ENCODE measurements at regions not wholly inside any gene's neighbourhood (a gene's known extent, or its start where the extent isn't known, plus 50 kb on each side); places are given as distances from the start of the nearest gene placed in this dataset.

- no peak for DNase-seq (ENCODE audit: low read depth, low spot score)
- no peak for TF ChIP-seq CTCF (IDR thresholded peaks at IDR 0.05; ENCODE audit: insufficient read depth, low read length, missing control alignments)
- no peak overlapping the region for H3K4me3 ChIP-seq (ENCODE audit: low read depth, low read length)
- ChIA-PET CTCF (no interaction called here), POLR2A (no interaction called here)
These were observed 121.6 kb upstream of the SGCG start for GRCh38 chr13:23059173-23059572.

GRCh38 chr13:23060959-23061358 lies 119.8 kb upstream of the SGCG start:
- POLR2A ChIA-PET, result no interaction called here
- CTCF ChIA-PET, result no interaction called here
- no peak overlapping the region for H3K4me3 ChIP-seq (ENCODE audit: low read depth, low read length)
- no peak for TF ChIP-seq CTCF (IDR thresholded peaks at IDR 0.05; ENCODE audit: insufficient read depth, low read length, missing control alignments)
- no peak for DNase-seq (ENCODE audit: low read depth, low spot score)

- H3K4me3 ChIP-seq (ENCODE audit: low read depth, low read length), result no peak overlapping the region
- DNase-seq (ENCODE audit: low read depth, low spot score), result no peak
- ChIA-PET POLR2A (no interaction called here), CTCF (no interaction called here)
- no peak for TF ChIP-seq CTCF (IDR thresholded peaks at IDR 0.05; ENCODE audit: insufficient read depth, low read length, missing control alignments)
These were observed 113.7 kb upstream of the SGCG start for GRCh38 chr13:23067129-23067528.

GRCh38 chr13:23069566-23069965 lies 111.2 kb upstream of the SGCG start:
- DNase-seq (ENCODE audit: low read depth, low spot score), result peak; percentile 36
- POLR2A ChIA-PET, result no interaction called here
- H3K4me3 ChIP-seq (ENCODE audit: low read depth, low read length), result no peak overlapping the region
- no peak for TF ChIP-seq CTCF (IDR thresholded peaks at IDR 0.05; ENCODE audit: insufficient read depth, low read length, missing control alignments)
- CTCF ChIA-PET, result no interaction called here

- H3K4me3 ChIP-seq (ENCODE audit: low read depth, low read length), result no peak overlapping the region
- DNase-seq (ENCODE audit: low read depth, low spot score), result no peak
- no peak for TF ChIP-seq CTCF (IDR thresholded peaks at IDR 0.05; ENCODE audit: insufficient read depth, low read length, missing control alignments)
- ChIA-PET POLR2A (no interaction called here), CTCF (interaction anchor here (1.0 to 1.7 kb wide), 3 partner anchors 11 to 13 kb away, joined by 3 to 4 read pairs (median 3); no protein-coding TSS in a partner anchor)
These were observed 106.5 kb upstream of the SGCG start for GRCh38 chr13:23074075-23074828.

- peak; percentile 4 for DNase-seq (ENCODE audit: low read depth, low spot score)
These were observed 99.6 kb upstream of the SGCG start for GRCh38 chr13:23081220-23081619.

More at GRCh38 chr13:23081220-23081619, 99.6 kb upstream of the SGCG start:
- ChIA-PET POLR2A (no interaction called here), CTCF (interaction anchor here (0.7 kb wide), 1 partner anchor 238 kb away, joined by 3 read pairs; no protein-coding TSS in a partner anchor)
- no peak overlapping the region for H3K4me3 ChIP-seq (ENCODE audit: low read depth, low read length)
- no peak for TF ChIP-seq CTCF (IDR thresholded peaks at IDR 0.05; ENCODE audit: insufficient read depth, low read length, missing control alignments)
